GM19023 (cell line): ENCODE measurements at regions not wholly inside any gene's neighbourhood (a gene's known extent, or its start where the extent isn't known, plus 50 kb on each side); places are given as distances from the start of the nearest gene placed in this dataset.

ENCODE experiments used
- ATAC-seq: cut with Tn5 transposase; IDR thresholded peaks from one replicate; pipeline ENCODE4 v1.9.1; 2021; ENCODE audit warnings: mild to moderate bottlenecking, moderate library complexity; ENCODE audit not compliant: unreplicated experiment

DNA sequence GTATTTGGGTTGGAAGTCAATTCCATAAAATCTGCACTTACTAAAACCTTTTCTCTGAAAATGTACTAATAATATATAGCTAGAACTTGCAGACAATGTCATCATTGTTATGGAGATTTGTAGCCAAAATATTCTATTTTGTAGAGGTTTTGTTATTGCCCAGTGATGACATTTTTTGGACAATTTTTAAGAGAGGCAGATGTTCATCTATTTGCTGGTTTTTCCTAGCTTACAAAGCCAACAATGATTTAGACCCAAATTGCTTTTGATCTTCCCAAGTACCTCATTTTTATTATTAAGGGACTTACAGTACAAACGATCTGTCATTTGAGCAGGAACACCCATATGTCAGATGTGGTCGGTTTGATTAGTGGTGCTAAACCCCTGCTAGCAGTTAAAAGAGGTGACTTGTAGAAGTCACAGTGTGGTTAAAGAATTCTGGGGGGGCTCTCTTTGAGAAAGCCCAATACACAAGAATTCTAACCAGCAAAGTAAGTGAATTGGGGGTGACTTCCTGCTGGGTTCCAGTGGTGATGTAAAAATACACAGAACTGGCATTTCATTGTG is 136.2 kb downstream of the KIT start:
- no peak for ATAC-seq
